ENCODE measurements at regions not wholly inside any gene's neighbourhood (a gene's known extent, or its start where the extent isn't known, plus 50 kb on each side); places are given as distances from the start of the nearest gene placed in this dataset.
A peak's percentile ranks its signal among the peaks of the same experiment; 100 is the strongest.

- no peak for DNase-seq (ENCODE audit: low read depth)
These were observed 120.6 kb downstream of the CD47 start for GRCh38 chr3:107969994-107970819.

GRCh38 chr3:107969525-107969924 is 121.3 kb downstream of the CD47 start:
- no peak for DNase-seq (ENCODE audit: low read depth)

GRCh38 chr3:107966276-107966675 is 124.6 kb downstream of the CD47 start:
- no peak for DNase-seq (ENCODE audit: low read depth)

- no peak for DNase-seq (ENCODE audit: low read depth)
These were observed 125.6 kb downstream of the CD47 start for GRCh38 chr3:107965136-107965655.

GRCh38 chr3:107963581-107963980 is 127.2 kb downstream of the CD47 start:
- DNase-seq (ENCODE audit: low read depth), result no peak

GRCh38 chr3:107962946-107963345 is 127.9 kb downstream of the CD47 start:
- DNase-seq (ENCODE audit: low read depth), result no peak

GRCh38 chr3:107962037-107962436 is 128.8 kb downstream of the CD47 start:
- no peak for DNase-seq (ENCODE audit: low read depth)

GRCh38 chr3:107959550-107960154 is 131.2 kb downstream of the CD47 start:
- DNase-seq (ENCODE audit: low read depth), result no peak

GRCh38 chr3:107958146-107958545 is 132.7 kb downstream of the CD47 start:
- DNase-seq (ENCODE audit: low read depth), result no peak

- peak; percentile 93 for DNase-seq (ENCODE audit: low read depth)
These were observed 133.6 kb downstream of the CD47 start for GRCh38 chr3:107956991-107957900.

GRCh38 chr3:107954845-107955244 is 136.0 kb downstream of the CD47 start:
- no peak for DNase-seq (ENCODE audit: low read depth)

GRCh38 chr3:107953722-107954121 is 137.1 kb downstream of the CD47 start:
- no peak for DNase-seq (ENCODE audit: low read depth)

GRCh38 chr3:107951126-107951525 is 139.7 kb downstream of the CD47 start:
- no peak for DNase-seq (ENCODE audit: low read depth)

GRCh38 chr3:107950417-107950816 is 140.4 kb downstream of the CD47 start:
- DNase-seq (ENCODE audit: low read depth), result no peak

GRCh38 chr3:107949394-107949970 is 141.3 kb downstream of the CD47 start:
- DNase-seq (ENCODE audit: low read depth), result no peak

- DNase-seq (ENCODE audit: low read depth), result no peak
These were observed 143.6 kb downstream of the CD47 start for GRCh38 chr3:107947203-107947602.

GRCh38 chr3:107946700-107947099 is 144.1 kb downstream of the CD47 start:
- DNase-seq (ENCODE audit: low read depth), result no peak

GRCh38 chr3:107945417-107946094 is 145.3 kb downstream of the CD47 start:
- no peak for DNase-seq (ENCODE audit: low read depth)

GRCh38 chr3:107943786-107944523 is 146.9 kb downstream of the CD47 start:
- DNase-seq (ENCODE audit: low read depth), result no peak

All from forelimb muscle (tissue), 1 donor.